ENCODE measurements at regions not wholly inside any gene's neighbourhood (a gene's known extent, or its start where the extent isn't known, plus 50 kb on each side); places are given as distances from the start of the nearest gene placed in this dataset.
A peak's percentile ranks its signal among the peaks of the same experiment; 100 is the strongest.

DNA sequence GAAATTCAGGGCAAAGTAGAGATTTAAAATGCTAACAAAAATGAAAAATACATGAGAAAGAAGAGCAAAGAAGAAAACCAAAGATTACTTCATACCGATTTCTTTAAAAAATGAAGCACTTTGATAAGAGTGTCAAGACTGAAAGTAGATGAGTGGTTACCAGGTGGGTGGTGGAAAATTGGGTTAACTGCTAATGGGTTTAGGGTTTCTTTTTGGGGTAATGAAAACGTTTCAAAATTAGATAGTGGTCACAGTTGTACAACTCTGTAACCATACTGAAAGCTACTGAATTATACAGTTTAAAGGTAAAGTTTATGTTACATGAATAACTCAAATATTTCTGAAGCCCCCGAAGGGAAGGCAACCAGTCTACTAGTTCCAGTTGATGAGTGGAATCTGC, 179.4 kb downstream of the NDFIP2 start:
- TF ChIP-seq FOXA1 (IDR thresholded peaks at IDR 0.05) (no peak), YY1 (IDR thresholded peaks at IDR 0.05) (no peak), HNF4A (conservative IDR thresholded peaks at IDR 0.05) (no peak), RAD21 (IDR thresholded peaks at IDR 0.05) (no peak), TAF1 (conservative IDR thresholded peaks at IDR 0.05) (no peak), NR2F2 (IDR thresholded peaks at IDR 0.05) (no peak), EGR1 (IDR thresholded peaks at IDR 0.05; ENCODE audit: low read depth in 2 of 2) (no peak), ZBTB33 (IDR thresholded peaks at IDR 0.05) (no peak), SP1 (IDR thresholded peaks at IDR 0.05) (no peak), ATF3 (IDR thresholded peaks at IDR 0.05) (no peak)
- TF ChIP-seq, protein P1, sequence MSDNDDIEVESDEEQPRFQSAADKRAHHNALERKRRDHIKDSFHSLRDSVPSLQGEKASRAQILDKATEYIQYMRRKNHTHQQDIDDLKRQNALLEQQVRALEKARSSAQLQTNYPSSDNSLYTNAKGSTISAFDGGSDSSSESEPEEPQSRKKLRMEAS (IDR thresholded peaks at IDR 0.05) = no peak
- TF ChIP-seq, protein P2, sequence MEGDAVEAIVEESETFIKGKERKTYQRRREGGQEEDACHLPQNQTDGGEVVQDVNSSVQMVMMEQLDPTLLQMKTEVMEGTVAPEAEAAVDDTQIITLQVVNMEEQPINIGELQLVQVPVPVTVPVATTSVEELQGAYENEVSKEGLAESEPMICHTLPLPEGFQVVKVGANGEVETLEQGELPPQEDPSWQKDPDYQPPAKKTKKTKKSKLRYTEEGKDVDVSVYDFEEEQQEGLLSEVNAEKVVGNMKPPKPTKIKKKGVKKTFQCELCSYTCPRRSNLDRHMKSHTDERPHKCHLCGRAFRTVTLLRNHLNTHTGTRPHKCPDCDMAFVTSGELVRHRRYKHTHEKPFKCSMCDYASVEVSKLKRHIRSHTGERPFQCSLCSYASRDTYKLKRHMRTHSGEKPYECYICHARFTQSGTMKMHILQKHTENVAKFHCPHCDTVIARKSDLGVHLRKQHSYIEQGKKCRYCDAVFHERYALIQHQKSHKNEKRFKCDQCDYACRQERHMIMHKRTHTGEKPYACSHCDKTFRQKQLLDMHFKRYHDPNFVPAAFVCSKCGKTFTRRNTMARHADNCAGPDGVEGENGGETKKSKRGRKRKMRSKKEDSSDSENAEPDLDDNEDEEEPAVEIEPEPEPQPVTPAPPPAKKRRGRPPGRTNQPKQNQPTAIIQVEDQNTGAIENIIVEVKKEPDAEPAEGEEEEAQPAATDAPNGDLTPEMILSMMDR (IDR thresholded peaks at IDR 0.05; ENCODE audit: low read depth, low read length, missing input control) = no peak
- Histone ChIP-seq H3K9ac (ENCODE audit: low read depth in 1 of 2, low read length in 2 of 2) (no peak overlapping the region), H3K27me3 (ENCODE audit: control insufficient read depth in 4 of 4, insufficient read depth in 4 of 4, low read length in 3 of 4) (no peaks in the 10 kb centered on the region), H3K4me1 (ENCODE audit: control insufficient read depth in 4 of 4, insufficient read depth in 4 of 4, low read length in 3 of 4) (no peaks in the 10 kb centered on the region), H3K36me3 (ENCODE audit: control insufficient read depth in 4 of 4, insufficient read depth in 3 of 4, low read depth in 1 of 4, low read length in 3 of 4) (no peaks in the 10 kb centered on the region), H3K9me3 (ENCODE audit: control insufficient read depth in 4 of 4, low read length in 3 of 4) (no peaks in the 10 kb centered on the region), H3K27ac (ENCODE audit: low read depth in 1 of 2, low read length in 2 of 2) (no peak overlapping the region), H3K4me3 (ENCODE audit: low read depth in 1 of 3, low read length in 3 of 3) (no peak overlapping the region)
- 75% methylated on average over 3 of the region's 3 CpGs for WGBS
- DNase-seq (ENCODE audit: low spot score) = no peak

DNA sequence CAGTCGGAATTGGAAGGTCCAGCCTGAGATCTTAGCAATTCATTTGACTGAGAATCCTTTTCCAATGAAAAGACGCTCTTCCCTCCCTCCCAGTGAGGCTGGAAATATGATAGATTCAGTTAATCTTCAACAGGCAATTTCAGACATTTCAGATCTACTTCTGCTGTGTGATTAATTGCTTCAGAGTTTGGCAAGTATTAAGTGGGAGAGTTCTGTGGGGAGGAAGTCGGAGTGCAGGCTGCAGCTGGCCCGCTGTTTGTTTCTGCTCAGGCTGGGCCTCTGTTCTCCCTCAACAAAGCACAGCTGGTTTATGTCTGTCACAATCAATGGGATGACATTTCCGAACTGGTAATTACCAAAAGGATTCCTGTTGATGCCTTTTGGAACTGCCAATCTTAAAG, 178.2 kb downstream of the NDFIP2 start:
- Histone ChIP-seq H3K27me3 (ENCODE audit: control insufficient read depth in 4 of 4, insufficient read depth in 4 of 4, low read length in 3 of 4) (no peaks in the 10 kb centered on the region), H3K9me3 (ENCODE audit: control insufficient read depth in 4 of 4, low read length in 3 of 4) (no peaks in the 10 kb centered on the region), H3K36me3 (ENCODE audit: control insufficient read depth in 4 of 4, insufficient read depth in 3 of 4, low read depth in 1 of 4, low read length in 3 of 4) (no peaks in the 10 kb centered on the region), H3K4me3 (ENCODE audit: low read depth in 1 of 3, low read length in 3 of 3) (no peak overlapping the region), H3K9ac (ENCODE audit: low read depth in 1 of 2, low read length in 2 of 2) (no peak overlapping the region), H3K4me1 (ENCODE audit: control insufficient read depth in 4 of 4, insufficient read depth in 4 of 4, low read length in 3 of 4) (no peaks in the 10 kb centered on the region), H3K27ac (ENCODE audit: low read depth in 1 of 2, low read length in 2 of 2) (no peak overlapping the region)
- WGBS = 62% methylated on average over 5 of the region's 5 CpGs
- TF ChIP-seq RAD21 (IDR thresholded peaks at IDR 0.05) (peak in 1 of 2 donors; percentile 7), ZBTB33 (IDR thresholded peaks at IDR 0.05) (no peak)
- no peak for DNase-seq (ENCODE audit: low spot score)

All from liver (tissue), 8 donors.